C4-2B (cell line): ENCODE measurements at regions not wholly inside any gene's neighbourhood (a gene's known extent, or its start where the extent isn't known, plus 50 kb on each side); places are given as distances from the start of the nearest gene placed in this dataset.

ENCODE experiments used
- ZFX ChIP-seq: fragments of 450-650 bp; IDR thresholded peaks from 2 replicates; pipeline ENCODE4 v1.6.1; 2017
- TF ChIP-seq, protein P1 (sequence below): fragments of 450-650 bp; conservative IDR thresholded peaks from 2 replicates; pipeline ENCODE4 v1.5.1; 2017; ENCODE audit warnings: mild to moderate bottlenecking

DNA sequence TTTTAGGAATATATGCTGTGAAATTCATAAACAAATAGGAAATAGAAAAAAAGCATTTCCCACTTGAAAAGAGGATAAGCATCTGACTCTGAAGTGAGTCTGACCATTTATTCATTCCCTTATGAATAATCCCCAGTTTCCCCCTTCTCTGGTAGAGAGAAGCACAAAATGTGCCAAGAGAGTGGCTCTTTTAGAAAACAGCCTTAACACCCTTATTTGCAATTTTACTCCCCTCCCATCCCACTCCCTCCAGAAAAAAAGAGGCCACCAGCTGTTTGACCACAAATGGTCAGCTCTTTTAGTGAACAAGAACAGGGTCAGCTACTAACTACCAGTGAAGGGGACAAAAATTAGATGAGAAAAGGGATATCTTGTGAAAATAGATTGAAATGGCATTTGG lies 184.5 kb upstream of the ADAMTS9 start:
- TF ChIP-seq, protein P1, sequence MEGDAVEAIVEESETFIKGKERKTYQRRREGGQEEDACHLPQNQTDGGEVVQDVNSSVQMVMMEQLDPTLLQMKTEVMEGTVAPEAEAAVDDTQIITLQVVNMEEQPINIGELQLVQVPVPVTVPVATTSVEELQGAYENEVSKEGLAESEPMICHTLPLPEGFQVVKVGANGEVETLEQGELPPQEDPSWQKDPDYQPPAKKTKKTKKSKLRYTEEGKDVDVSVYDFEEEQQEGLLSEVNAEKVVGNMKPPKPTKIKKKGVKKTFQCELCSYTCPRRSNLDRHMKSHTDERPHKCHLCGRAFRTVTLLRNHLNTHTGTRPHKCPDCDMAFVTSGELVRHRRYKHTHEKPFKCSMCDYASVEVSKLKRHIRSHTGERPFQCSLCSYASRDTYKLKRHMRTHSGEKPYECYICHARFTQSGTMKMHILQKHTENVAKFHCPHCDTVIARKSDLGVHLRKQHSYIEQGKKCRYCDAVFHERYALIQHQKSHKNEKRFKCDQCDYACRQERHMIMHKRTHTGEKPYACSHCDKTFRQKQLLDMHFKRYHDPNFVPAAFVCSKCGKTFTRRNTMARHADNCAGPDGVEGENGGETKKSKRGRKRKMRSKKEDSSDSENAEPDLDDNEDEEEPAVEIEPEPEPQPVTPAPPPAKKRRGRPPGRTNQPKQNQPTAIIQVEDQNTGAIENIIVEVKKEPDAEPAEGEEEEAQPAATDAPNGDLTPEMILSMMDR, result no peak
- TF ChIP-seq ZFX, result no peak
